Erythroblast (primary cell): ENCODE measurements at regions not wholly inside any gene's neighbourhood (a gene's known extent, or its start where the extent isn't known, plus 50 kb on each side); places are given as distances from the start of the nearest gene placed in this dataset.

Experiments used
- GATA1 ChIP-seq: IDR thresholded peaks from 2 replicates; pipeline ENCODE4 v1.6.1; 2011; ENCODE audit warnings: low read depth, mild to moderate bottlenecking, control low read depth, low read length, moderate library complexity
- POLR2A ChIP-seq: IDR thresholded peaks from 2 replicates; pipeline ENCODE4 v1.6.1; 2011; ENCODE audit warnings: mild to moderate bottlenecking, low read length

GRCh38 chrX:22788221-22788620 lies 211.5 kb upstream of the DDX53 start:
- TF ChIP-seq POLR2A, result no peak
- no peak for TF ChIP-seq GATA1
